SK-N-SH treated with all-trans-retinoic acid at 6 μM for 48 hours (cell line): ENCODE measurements at regions not wholly inside any gene's neighbourhood (a gene's known extent, or its start where the extent isn't known, plus 50 kb on each side); places are given as distances from the start of the nearest gene placed in this dataset.

ENCODE experiments used
- BACH2 ChIP-seq: fragments of 250-450 bp; sonication (Bioruptor Pico); IDR thresholded peaks from 2 replicates; pipeline ENCODE4 v1.9.0; 2021; ENCODE audit warnings: mild to moderate bottlenecking, borderline replicate concordance
- CREB5 ChIP-seq: fragments of 250-450 bp; sonication (Bioruptor Pico); IDR thresholded peaks from 2 replicates; pipeline ENCODE4 v1.5.1; 2020; ENCODE audit warnings: low read depth, mild to moderate bottlenecking, moderate library complexity
- ESRRG ChIP-seq: fragments of 250-450 bp; sonication (Bioruptor Pico); IDR thresholded peaks from 2 replicates; pipeline ENCODE4 v1.6.1; 2021; ENCODE audit warnings: mild to moderate bottlenecking
- RARB ChIP-seq: fragments of 250-450 bp; sonication (Bioruptor Pico); IDR thresholded peaks from 2 replicates; pipeline ENCODE4 v1.8.0; 2021; ENCODE audit warnings: mild to moderate bottlenecking, moderate library complexity
- ZFP30 ChIP-seq: fragments of 450-650 bp; formaldehyde crosslinking; IDR thresholded peaks from 2 replicates; pipeline ENCODE4 v1.5.0; 2022; ENCODE audit warnings: mild to moderate bottlenecking, moderate library complexity
- TF ChIP-seq, protein P1 (sequence below): fragments of 250-450 bp; sonication (Bioruptor Pico); IDR thresholded peaks from 2 replicates; pipeline ENCODE4 v1.5.0; 2020; ENCODE audit warnings: mild to moderate bottlenecking, moderate library complexity

- TF ChIP-seq ZFP30 (CRISPR knock-in tag) (no peak), RARB (CRISPR knock-in tag) (no peak), ESRRG (CRISPR knock-in tag) (no peak), BACH2 (CRISPR knock-in tag) (no peak), CREB5 (CRISPR knock-in tag) (no peak)
- TF ChIP-seq, protein P1, sequence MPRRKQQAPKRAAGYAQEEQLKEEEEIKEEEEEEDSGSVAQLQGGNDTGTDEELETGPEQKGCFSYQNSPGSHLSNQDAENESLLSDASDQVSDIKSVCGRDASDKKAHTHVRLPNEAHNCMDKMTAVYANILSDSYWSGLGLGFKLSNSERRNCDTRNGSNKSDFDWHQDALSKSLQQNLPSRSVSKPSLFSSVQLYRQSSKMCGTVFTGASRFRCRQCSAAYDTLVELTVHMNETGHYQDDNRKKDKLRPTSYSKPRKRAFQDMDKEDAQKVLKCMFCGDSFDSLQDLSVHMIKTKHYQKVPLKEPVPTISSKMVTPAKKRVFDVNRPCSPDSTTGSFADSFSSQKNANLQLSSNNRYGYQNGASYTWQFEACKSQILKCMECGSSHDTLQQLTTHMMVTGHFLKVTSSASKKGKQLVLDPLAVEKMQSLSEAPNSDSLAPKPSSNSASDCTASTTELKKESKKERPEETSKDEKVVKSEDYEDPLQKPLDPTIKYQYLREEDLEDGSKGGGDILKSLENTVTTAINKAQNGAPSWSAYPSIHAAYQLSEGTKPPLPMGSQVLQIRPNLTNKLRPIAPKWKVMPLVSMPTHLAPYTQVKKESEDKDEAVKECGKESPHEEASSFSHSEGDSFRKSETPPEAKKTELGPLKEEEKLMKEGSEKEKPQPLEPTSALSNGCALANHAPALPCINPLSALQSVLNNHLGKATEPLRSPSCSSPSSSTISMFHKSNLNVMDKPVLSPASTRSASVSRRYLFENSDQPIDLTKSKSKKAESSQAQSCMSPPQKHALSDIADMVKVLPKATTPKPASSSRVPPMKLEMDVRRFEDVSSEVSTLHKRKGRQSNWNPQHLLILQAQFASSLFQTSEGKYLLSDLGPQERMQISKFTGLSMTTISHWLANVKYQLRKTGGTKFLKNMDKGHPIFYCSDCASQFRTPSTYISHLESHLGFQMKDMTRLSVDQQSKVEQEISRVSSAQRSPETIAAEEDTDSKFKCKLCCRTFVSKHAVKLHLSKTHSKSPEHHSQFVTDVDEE (CRISPR knock-in tag): no peak
These were observed 112.0 kb upstream of the PITX1 start for GRCh38 chr5:135145985-135146384.
